B cell (primary cell): ENCODE measurements at regions not wholly inside any gene's neighbourhood (a gene's known extent, or its start where the extent isn't known, plus 50 kb on each side); places are given as distances from the start of the nearest gene placed in this dataset.

ENCODE experiments used
- ATAC-seq: fragments of 200-7000 bp; cut with Tn5 transposase; one replicate; pipeline ENCODE4 v1.10.0; 2021; ENCODE audit warnings: low read depth, mild to moderate bottlenecking, moderate number of reproducible peaks, moderate library complexity
- CTCF ChIA-PET: fragments of 350-600 bp; sonication (Branson Sonifier 250); formaldehyde crosslinking; loops from one replicate; lab custom pipeline; 2021; ENCODE audit warnings: antibody characterized with exemption, inconsistent platforms; lab: Charles Lee
- POLR2A ChIA-PET: fragments of 350-600 bp; sonication (Branson Sonifier 250); formaldehyde crosslinking; loops from one replicate; lab custom pipeline; 2021; ENCODE audit warnings: antibody characterized with exemption; lab: Charles Lee
- DNase-seq: peaks from one replicate; pipeline ENCODE4 v3.0.0; 2013
- H2AFZ ChIP-seq: 2 replicates; pipeline ENCODE4 v1.6.1; 2012; ENCODE audit warnings: mild to moderate bottlenecking, low read depth, low read length; ENCODE audit not compliant: insufficient read depth, poor library complexity, severe bottlenecking
- H3K27ac ChIP-seq, 2 donors: 1 replicate in 1 of 2; 2 replicates in 1 of 2; pipeline ENCODE4 v1.5.1; 2012 to 2013; ENCODE audit warnings: low read length in 2 of 2, mild to moderate bottlenecking in 2 of 2, moderate library complexity in 1 of 2
- H3K27me3 ChIP-seq, 4 experiments: fragments of 200-600 bp in 1 of 4; sonication (generic) in 1 of 4; replicated peaks in 1 of 4; 1 replicate in 2 of 4; 2 replicates in 2 of 4; pipeline versions ENCODE4 v1.6.1 to v1.7.0; 2013 to 2016; ENCODE audit warnings: low read length in 3 of 4, mild to moderate bottlenecking in 2 of 4, mixed read lengths in 1 of 4, moderate library complexity in 1 of 4; ENCODE audit not compliant: insufficient read depth in 4 of 4, control insufficient read depth in 3 of 4; ENCODE audit errors: control extremely low read depth in 1 of 4
- H3K36me3 ChIP-seq, 2 experiments: replicated peaks in 1 of 2; 1 replicate in 1 of 2; 2 replicates in 1 of 2; pipeline versions ENCODE4 v1.6.1 to v1.7.1; 2013; ENCODE audit warnings: low read length in 1 of 2; ENCODE audit not compliant: insufficient read depth in 2 of 2, control insufficient read depth in 1 of 2; ENCODE audit errors: control extremely low read depth in 1 of 2, extremely low read depth in 1 of 2
- H3K4me1 ChIP-seq, 2 donors: fragments of 200-600 bp in 1 of 2; sonication (generic) in 1 of 2; 1 replicate in 1 of 2; 2 replicates in 1 of 2; pipeline versions ENCODE4 v1.5.1 to v1.6.1; 2013 to 2017; ENCODE audit warnings: low read length in 2 of 2; ENCODE audit not compliant: control insufficient read depth in 2 of 2, insufficient read depth in 2 of 2
- H3K4me2 ChIP-seq: replicated peaks from 2 replicates; pipeline ENCODE3; 2012; ENCODE audit warnings: mild to moderate bottlenecking, low read depth, low read length; ENCODE audit not compliant: poor library complexity, severe bottlenecking
- H3K4me3 ChIP-seq, 5 experiments: fragments of 200-600 bp in 1 of 5; sonication (generic) in 1 of 5; 1 replicate in 3 of 5; 2 replicates in 2 of 5; pipeline versions ENCODE4 v1.5.1 to v1.7.0; 2011 to 2016; ENCODE audit warnings: low read length in 4 of 5, mild to moderate bottlenecking in 4 of 5, low read depth in 2 of 5, control low read depth in 1 of 5, moderate library complexity in 1 of 5; ENCODE audit not compliant: insufficient read depth in 1 of 5; ENCODE audit errors: control extremely low read depth in 1 of 5, extremely low read depth in 1 of 5
- H3K79me2 ChIP-seq: fragments of 200-600 bp; sonication (generic); one replicate; pipeline ENCODE4 v1.6.0; 2016; ENCODE audit warnings: low read length; ENCODE audit not compliant: control insufficient read depth, insufficient read depth
- H3K9ac ChIP-seq: fragments of 200-600 bp; sonication (generic); 2 replicates; pipeline ENCODE4 v1.6.1; 2017; ENCODE audit warnings: mild to moderate bottlenecking, low read length, moderate library complexity
- H3K9me3 ChIP-seq, 3 donors: one replicate each; pipeline versions ENCODE4 v1.6.1 to v1.7.1; 2013; ENCODE audit warnings: low read length in 2 of 3; ENCODE audit not compliant: control insufficient read depth in 2 of 3, insufficient read depth in 1 of 3; ENCODE audit errors: control extremely low read depth in 1 of 3
- H4K20me1 ChIP-seq: 2 replicates; pipeline ENCODE4 v1.6.0; 2012; ENCODE audit warnings: mild to moderate bottlenecking, low read length; ENCODE audit not compliant: insufficient read depth, control insufficient read depth, poor library complexity, severe bottlenecking
- H3K27ac Mint-ChIP-seq: one replicate; pipeline ENCODE4 v1.8.0; 2021; ENCODE audit warnings: mixed read lengths
- H3K27me3 Mint-ChIP-seq: one replicate; pipeline ENCODE4 v1.8.0; 2021; ENCODE audit warnings: mixed read lengths
- H3K4me1 Mint-ChIP-seq: one replicate; pipeline ENCODE4 v1.8.0; 2021; ENCODE audit warnings: mixed read lengths
- H3K4me3 Mint-ChIP-seq: one replicate; pipeline ENCODE4 v1.8.0; 2021; ENCODE audit warnings: mixed read lengths
- H3K9me3 Mint-ChIP-seq: one replicate; pipeline ENCODE4 v1.8.0; 2022; ENCODE audit warnings: mixed read lengths; ENCODE audit not compliant: insufficient read depth
- EZH2 ChIP-seq: IDR thresholded peaks from 2 replicates; pipeline ENCODE4 v1.6.1; 2012; ENCODE audit warnings: borderline replicate concordance, low read depth, mild to moderate bottlenecking, moderate library complexity, low read length; ENCODE audit not compliant: insufficient read depth, poor library complexity, severe bottlenecking
- WGBS: methylation state at CpG from one replicate; pipeline ENCODE4 v1.1.5; 2013; ENCODE audit warnings: missing lambda C conversion rate; ENCODE audit not compliant: insufficient coverage; 5-methylcytosine and 5-hydroxymethylcytosine counted together
- intact Hi-C: fragments of 100-400 bp; cut with micrococcal nuclease; formaldehyde crosslinking; loops from one replicate; pipeline ENCODE4 v1.10.0; 2022
- TF ChIP-seq, protein P1 (sequence below): fragments of 200-600 bp; IDR thresholded peaks from one replicate; pipeline ENCODE4 v1.8.0; 2022; ENCODE audit warnings: antibody characterized with exemption, mild to moderate bottlenecking

GRCh38 chr14:45970621-45971020 lies 681.0 kb downstream of the RPL10L start:
- no peaks in the 10 kb centered on the region for H3K9me3 Mint-ChIP-seq
- H3K27ac Mint-ChIP-seq, result no peak overlapping the region
- Histone ChIP-seq H3K27me3 (no peaks in the 10 kb centered on the region), H3K9ac (no peak overlapping the region), H3K36me3 (no peaks in the 10 kb centered on the region), H3K4me1 (no peaks in the 10 kb centered on the region), H3K9me3 (no peaks in the 10 kb centered on the region), H3K4me3 (no peak overlapping the region), H3K27ac (no peak overlapping the region), H3K4me2 (no peak overlapping the region), H3K79me2 (no peaks in the 10 kb centered on the region), H2AFZ (no peak overlapping the region), H4K20me1 (no peaks in the 10 kb centered on the region)
- ATAC-seq, result no peak
- no peak for DNase-seq
- ChIA-PET CTCF (no interaction called here), POLR2A (no interaction called here)
- no peak for TF ChIP-seq EZH2
- TF ChIP-seq, protein P1, sequence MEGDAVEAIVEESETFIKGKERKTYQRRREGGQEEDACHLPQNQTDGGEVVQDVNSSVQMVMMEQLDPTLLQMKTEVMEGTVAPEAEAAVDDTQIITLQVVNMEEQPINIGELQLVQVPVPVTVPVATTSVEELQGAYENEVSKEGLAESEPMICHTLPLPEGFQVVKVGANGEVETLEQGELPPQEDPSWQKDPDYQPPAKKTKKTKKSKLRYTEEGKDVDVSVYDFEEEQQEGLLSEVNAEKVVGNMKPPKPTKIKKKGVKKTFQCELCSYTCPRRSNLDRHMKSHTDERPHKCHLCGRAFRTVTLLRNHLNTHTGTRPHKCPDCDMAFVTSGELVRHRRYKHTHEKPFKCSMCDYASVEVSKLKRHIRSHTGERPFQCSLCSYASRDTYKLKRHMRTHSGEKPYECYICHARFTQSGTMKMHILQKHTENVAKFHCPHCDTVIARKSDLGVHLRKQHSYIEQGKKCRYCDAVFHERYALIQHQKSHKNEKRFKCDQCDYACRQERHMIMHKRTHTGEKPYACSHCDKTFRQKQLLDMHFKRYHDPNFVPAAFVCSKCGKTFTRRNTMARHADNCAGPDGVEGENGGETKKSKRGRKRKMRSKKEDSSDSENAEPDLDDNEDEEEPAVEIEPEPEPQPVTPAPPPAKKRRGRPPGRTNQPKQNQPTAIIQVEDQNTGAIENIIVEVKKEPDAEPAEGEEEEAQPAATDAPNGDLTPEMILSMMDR, result no peak
- intact Hi-C loops, result no loop called here
- H3K4me3 Mint-ChIP-seq, result no peak overlapping the region
- WGBS, result no CpG with 5 or more reads among the region's 1 CpG
- H3K4me1 Mint-ChIP-seq, result no peaks in the 10 kb centered on the region
- no peaks in the 10 kb centered on the region for H3K27me3 Mint-ChIP-seq

DNA sequence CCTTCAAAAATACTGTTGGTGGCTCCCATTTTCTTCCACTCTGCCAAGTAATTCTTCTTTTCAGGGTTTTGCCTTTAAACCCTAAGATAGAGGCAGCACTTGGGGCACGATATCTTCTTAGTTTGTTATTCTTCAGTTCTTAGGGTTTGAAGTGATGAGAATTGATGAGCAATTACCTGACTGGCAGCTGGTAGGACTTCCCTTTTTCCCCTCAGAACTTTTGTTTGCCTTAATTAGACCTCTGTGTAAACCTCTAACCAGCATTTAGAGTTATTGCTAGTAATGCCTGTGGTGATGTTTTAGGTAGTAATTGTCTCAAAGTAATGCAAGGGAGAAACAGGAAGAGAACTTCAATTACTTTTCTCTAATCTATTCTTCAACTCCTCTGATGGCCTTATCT lies 683.5 kb downstream of the RPL10L start:
- Histone ChIP-seq H3K4me1 (no peaks in the 10 kb centered on the region), H3K36me3 (no peaks in the 10 kb centered on the region), H3K27ac (no peak overlapping the region), H3K9me3 (peaks cover 0 to 1% (median 0%) of the 10 kb centered on the region in 3 donors), H3K4me3 (no peak overlapping the region), H2AFZ (no peak overlapping the region), H3K27me3 (no peaks in the 10 kb centered on the region), H3K9ac (no peak overlapping the region), H3K4me2 (no peak overlapping the region), H3K79me2 (no peaks in the 10 kb centered on the region), H4K20me1 (no peaks in the 10 kb centered on the region)
- intact Hi-C loops, result no loop called here
- CTCF ChIA-PET, result no interaction called here
- H3K27me3 Mint-ChIP-seq, result no peaks in the 10 kb centered on the region
- POLR2A ChIA-PET, result no interaction called here
- DNase-seq, result no peak
- H3K9me3 Mint-ChIP-seq, result no peaks in the 10 kb centered on the region
- no peak overlapping the region for H3K27ac Mint-ChIP-seq
- ATAC-seq, result no peak
- no CpG with 5 or more reads among the region's 1 CpG for WGBS
- no peak overlapping the region for H3K4me3 Mint-ChIP-seq
- no peaks in the 10 kb centered on the region for H3K4me1 Mint-ChIP-seq
- TF ChIP-seq EZH2, result no peak
- TF ChIP-seq, protein P1, result no peak
